Neural progenitor cell (in vitro differentiated cells): ENCODE measurements at regions not wholly inside any gene's neighbourhood (a gene's known extent, or its start where the extent isn't known, plus 50 kb on each side); places are given as distances from the start of the nearest gene placed in this dataset. TPM values are rescaled to one million over a fixed set of nuclear protein-coding genes. Genes with fewer than 3 reads are reported as not detected.
"Not testable (repeated sequence)": the region's sequence is repeated elsewhere in the genome, so short reads cannot be mapped to it uniquely, and the experiment has no call there.

Source experiments
- DNase-seq: peaks from one replicate; pipeline ENCODE4 v3.0.0-alpha.2; 2016; ENCODE audit warnings: low spot score
- H2AFZ ChIP-seq: fragments of 200-600 bp; sonication (generic); replicated peaks from 2 replicates; pipeline ENCODE4 v1.6.1; 2016; ENCODE audit warnings: antibody characterized with exemption
- H3F3A ChIP-seq: fragments of 200-600 bp; sonication (generic); 2 replicates; pipeline ENCODE4 v1.6.1; 2016; ENCODE audit warnings: antibody characterized with exemption, low read depth
- H3K27ac ChIP-seq: fragments of 200-600 bp; sonication (generic); 2 replicates; pipeline ENCODE4 v1.5.1; 2016; ENCODE audit warnings: mild to moderate bottlenecking
- H3K27me3 ChIP-seq: fragments of 200-600 bp; sonication (generic); 2 replicates; pipeline ENCODE4 v1.6.1; 2016; ENCODE audit warnings: mild to moderate bottlenecking, moderate library complexity
- H3K36me3 ChIP-seq: fragments of 200-600 bp; sonication (generic); 2 replicates; pipeline ENCODE4 v1.5.1; 2016
- H3K4me1 ChIP-seq: fragments of 200-600 bp; sonication (generic); 2 replicates; pipeline ENCODE4 v1.6.1; 2016; ENCODE audit warnings: mixed run types
- H3K4me2 ChIP-seq: fragments of 200-600 bp; sonication (generic); 2 replicates; pipeline ENCODE4 v1.6.1; 2016
- H3K4me3 ChIP-seq: fragments of 200-600 bp; sonication (generic); 2 replicates; pipeline ENCODE4 v1.5.1; 2016
- H3K79me2 ChIP-seq: fragments of 200-600 bp; sonication (generic); 2 replicates; pipeline ENCODE4 v1.6.1; 2016; ENCODE audit warnings: low read depth
- H3K9ac ChIP-seq: fragments of 200-600 bp; sonication (generic); 2 replicates; pipeline ENCODE4 v1.6.1; 2016
- H3K9me3 ChIP-seq: fragments of 200-600 bp; sonication (generic); 2 replicates; pipeline ENCODE4 v1.5.1; 2016; ENCODE audit warnings: low read depth
- H4K20me1 ChIP-seq: fragments of 200-600 bp; sonication (generic); 2 replicates; pipeline ENCODE4 v1.6.1; 2016; ENCODE audit warnings: low read depth
- H3K27ac Mint-ChIP-seq: 3 replicates; pipeline ENCODE4 v1.8.0; 2021; ENCODE audit warnings: mixed read lengths
- H3K27me3 Mint-ChIP-seq: 2 replicates; pipeline ENCODE4 v1.8.0; 2022; ENCODE audit warnings: low read depth, mild to moderate bottlenecking, inconsistent platforms, moderate library complexity, mixed read lengths; ENCODE audit not compliant: insufficient read depth
- H3K36me3 Mint-ChIP-seq: 3 replicates; pipeline ENCODE4 v1.8.0; 2021; ENCODE audit warnings: mixed read lengths
- H3K4me1 Mint-ChIP-seq: 3 replicates; pipeline ENCODE4 v1.8.0; 2021; ENCODE audit warnings: mixed read lengths
- H3K4me3 Mint-ChIP-seq: 3 replicates; pipeline ENCODE4 v1.8.0; 2021; ENCODE audit warnings: mild to moderate bottlenecking, moderate library complexity, mixed read lengths
- H3K9me3 Mint-ChIP-seq: 3 replicates; pipeline ENCODE4 v1.8.0; 2020; ENCODE audit warnings: mixed read lengths
- CTCF ChIP-seq: fragments of 200-600 bp; sonication (generic); IDR thresholded peaks from 2 replicates; pipeline ENCODE4 v1.5.1; 2017; ENCODE audit warnings: antibody characterized with exemption, mild to moderate bottlenecking
- EZH2 ChIP-seq: fragments of 200-600 bp; sonication (generic); IDR thresholded peaks from 2 replicates; pipeline ENCODE4 v1.6.1; 2017; ENCODE audit warnings: antibody characterized with exemption, mild to moderate bottlenecking, moderate library complexity
- EZH2phosphoT487 ChIP-seq: fragments of 200-600 bp; sonication (generic); IDR thresholded peaks from 2 replicates; pipeline ENCODE4 v1.6.1; 2017; ENCODE audit warnings: antibody characterized with exemption
- small RNA-seq: library from RNA; depleted of rRNA; stranded (forward); fragments of <200 nt; gene quantifications from one replicate; pipeline ENCODE3, GENCODE V24; 2015

GRCh38 chr15:25251700-25252390 is 187.0 kb downstream of the UBE3A start:
- H3K4me2 ChIP-seq: no peak overlapping the region
- no peaks in the 10 kb centered on the region for H3K27me3 Mint-ChIP-seq
- H3K27me3 ChIP-seq: no peaks in the 10 kb centered on the region
- H3K79me2 ChIP-seq: no peaks in the 10 kb centered on the region
- no peak overlapping the region for H3K4me3 ChIP-seq
- H3K4me3 Mint-ChIP-seq: no peak overlapping the region
- no peaks in the 10 kb centered on the region for H3K4me1 ChIP-seq
- no peaks in the 10 kb centered on the region for H3K36me3 ChIP-seq
- no peaks in the 10 kb centered on the region for H3K36me3 Mint-ChIP-seq
- H2AFZ ChIP-seq: no peak overlapping the region
- DNase-seq: no peak
- H3F3A ChIP-seq: no peaks in the 10 kb centered on the region
- TF ChIP-seq EZH2phosphoT487: no peak
- TF ChIP-seq CTCF: no peak
- no peak for TF ChIP-seq EZH2
- no peak overlapping the region for H3K27ac ChIP-seq
- H3K9me3 Mint-ChIP-seq: peaks cover 42% of the 10 kb centered on the region
- peaks cover 7% of the 10 kb centered on the region for H3K9me3 ChIP-seq
- no peak overlapping the region for H3K9ac ChIP-seq
- no peak overlapping the region for H3K27ac Mint-ChIP-seq
- H4K20me1 ChIP-seq: no peaks in the 10 kb centered on the region
- no peaks in the 10 kb centered on the region for H3K4me1 Mint-ChIP-seq

GRCh38 chr15:25253048-25253973 is 185.5 kb downstream of the UBE3A start:
- H3K4me3 ChIP-seq, H3K4me1 Mint-ChIP-seq, H3K27me3 Mint-ChIP-seq, H3K36me3 Mint-ChIP-seq, H3K9me3 ChIP-seq, H3K36me3 ChIP-seq, H4K20me1 ChIP-seq, H3K4me2 ChIP-seq, H2AFZ ChIP-seq, H3K27ac Mint-ChIP-seq, H3K79me2 ChIP-seq, H3K9ac ChIP-seq, H3K4me3 Mint-ChIP-seq, H3K27me3 ChIP-seq, DNase-seq, H3K4me1 ChIP-seq, H3K27ac ChIP-seq, H3F3A ChIP-seq: not testable (repeated sequence)
- peaks cover 44% of the 10 kb centered on the region for H3K9me3 Mint-ChIP-seq

GRCh38 chr15:25268166-25268565 is 170.7 kb downstream of the UBE3A start:
- no peak overlapping the region for H3K4me3 ChIP-seq
- peak; percentile 33 for DNase-seq
- no peaks in the 10 kb centered on the region for H4K20me1 ChIP-seq
- Mint-ChIP-seq H3K4me3 (no peak overlapping the region), H3K27me3 (no peaks in the 10 kb centered on the region), H3K9me3 (no peaks in the 10 kb centered on the region), H3K36me3 (no peaks in the 10 kb centered on the region), H3K4me1 (no peaks in the 10 kb centered on the region), H3K27ac (no peak overlapping the region)
- no peaks in the 10 kb centered on the region for H3K9me3 ChIP-seq
- no peak overlapping the region for H3K4me2 ChIP-seq
- H3K36me3 ChIP-seq: no peaks in the 10 kb centered on the region
- H3F3A ChIP-seq: no peaks in the 10 kb centered on the region
- H3K4me1 ChIP-seq: no peaks in the 10 kb centered on the region
- H3K27ac ChIP-seq: no peak overlapping the region
- H3K9ac ChIP-seq: no peak overlapping the region
- H2AFZ ChIP-seq: no peak overlapping the region
- no peaks in the 10 kb centered on the region for H3K27me3 ChIP-seq
- H3K79me2 ChIP-seq: no peaks in the 10 kb centered on the region
- TF ChIP-seq CTCF: peak; percentile 60
- no peak for TF ChIP-seq EZH2phosphoT487
- no peak for TF ChIP-seq EZH2

Small RNA genes lying in the stretch of these regions (small RNA-seq; reads per million reads assigned to genes)
- gene RF00105 (not detected), gene SNORD115-1 (0.77 reads per million, percentile 71 among the genes with 10 or more reads in this experiment), gene SNORD115-10 (5.2 reads per million, percentile 94 among the genes with 10 or more reads in this experiment), gene SNORD115-11 (not detected), gene SNORD115-12 (0.09 reads per million), gene SNORD115-14 (0.68 reads per million, percentile 67 among the genes with 10 or more reads in this experiment), gene SNORD115-15 (4.3 reads per million, percentile 93 among the genes with 10 or more reads in this experiment), gene SNORD115-16 (2.5 reads per million, percentile 90 among the genes with 10 or more reads in this experiment), gene SNORD115-17 (0.43 reads per million, percentile 47 among the genes with 10 or more reads in this experiment), gene SNORD115-18 (not detected), gene SNORD115-19 (not detected), gene SNORD115-2 (1.7 reads per million, percentile 87 among the genes with 10 or more reads in this experiment), gene SNORD115-20 (2.3 reads per million, percentile 89 among the genes with 10 or more reads in this experiment), gene SNORD115-21 (1.2 reads per million, percentile 82 among the genes with 10 or more reads in this experiment), gene SNORD115-22 (not detected), gene SNORD115-23 (4.6 reads per million, percentile 93 among the genes with 10 or more reads in this experiment), gene SNORD115-24 (not detected), gene SNORD115-25 (not detected), gene SNORD115-27 (not detected), gene SNORD115-28 (not detected), gene SNORD115-29 (not detected), gene SNORD115-3 (0.23 reads per million, percentile 7 among the genes with 10 or more reads in this experiment), gene SNORD115-30 (1.4 reads per million, percentile 84 among the genes with 10 or more reads in this experiment), gene SNORD115-31 (0.14 reads per million), gene SNORD115-32 (2.1 reads per million, percentile 89 among the genes with 10 or more reads in this experiment), gene SNORD115-33 (1.3 reads per million, percentile 83 among the genes with 10 or more reads in this experiment), gene SNORD115-34 (1.3 reads per million, percentile 83 among the genes with 10 or more reads in this experiment), gene SNORD115-35 (0.34 reads per million, percentile 34 among the genes with 10 or more reads in this experiment), gene SNORD115-36 (not detected), gene SNORD115-37 (not detected), gene SNORD115-38 (2.4 reads per million, percentile 90 among the genes with 10 or more reads in this experiment), gene SNORD115-39 (0.52 reads per million, percentile 56 among the genes with 10 or more reads in this experiment), gene SNORD115-4 (0.27 reads per million, percentile 20 among the genes with 10 or more reads in this experiment), gene SNORD115-40 (5.0 reads per million, percentile 94 among the genes with 10 or more reads in this experiment), gene SNORD115-41 (8.9 reads per million, percentile 95 among the genes with 10 or more reads in this experiment), gene SNORD115-42 (2.6 reads per million, percentile 90 among the genes with 10 or more reads in this experiment), gene SNORD115-43 (not detected), gene SNORD115-44 (2.3 reads per million, percentile 89 among the genes with 10 or more reads in this experiment), gene SNORD115-45 (not detected), gene SNORD115-46 (not detected), gene SNORD115-47 (not detected), gene SNORD115-5 (3.1 reads per million, percentile 92 among the genes with 10 or more reads in this experiment), gene SNORD115-6 (0.23 reads per million, percentile 7 among the genes with 10 or more reads in this experiment), gene SNORD115-7 (not detected), gene SNORD115-8 (3.3 reads per million, percentile 92 among the genes with 10 or more reads in this experiment), gene SNORD115-9 (0.32 reads per million, percentile 30 among the genes with 10 or more reads in this experiment), gene SNORD116-1 (2,077 reads per million, percentile 100 among the genes with 10 or more reads in this experiment), gene SNORD116-10 (not detected), gene SNORD116-11 (39.1 reads per million, percentile 97 among the genes with 10 or more reads in this experiment), gene SNORD116-12 (110 reads per million, percentile 98 among the genes with 10 or more reads in this experiment), gene SNORD116-13 (1,137 reads per million, percentile 99 among the genes with 10 or more reads in this experiment), gene SNORD116-14 (7,064 reads per million, percentile 100 among the genes with 10 or more reads in this experiment), gene SNORD116-15 (2,154 reads per million, percentile 100 among the genes with 10 or more reads in this experiment), gene SNORD116-16 (9,517 reads per million, percentile 100 among the genes with 10 or more reads in this experiment), gene SNORD116-17 (138 reads per million, percentile 98 among the genes with 10 or more reads in this experiment), gene SNORD116-18 (9,705 reads per million, percentile 100 among the genes with 10 or more reads in this experiment), gene SNORD116-19 (73.6 reads per million, percentile 98 among the genes with 10 or more reads in this experiment), gene SNORD116-2 (817 reads per million, percentile 99 among the genes with 10 or more reads in this experiment), gene SNORD116-22 (not detected), gene SNORD116-23 (738 reads per million, percentile 99 among the genes with 10 or more reads in this experiment), gene SNORD116-24 (10,779 reads per million, percentile 100 among the genes with 10 or more reads in this experiment), gene SNORD116-25 (1,998 reads per million, percentile 100 among the genes with 10 or more reads in this experiment), gene SNORD116-29 (10,404 reads per million, percentile 100 among the genes with 10 or more reads in this experiment), gene SNORD116-3 (not detected), gene SNORD116-30 (0.11 reads per million), gene SNORD116-5 (not detected), gene SNORD116-6 (498 reads per million, percentile 99 among the genes with 10 or more reads in this experiment), gene SNORD116-7 (not detected), gene SNORD116-8 (1,727 reads per million, percentile 99 among the genes with 10 or more reads in this experiment), gene SNORD116-9 (0.75 reads per million, percentile 71 among the genes with 10 or more reads in this experiment)
